HG03159 (cell line): ENCODE measurements at regions not wholly inside any gene's neighbourhood (a gene's known extent, or its start where the extent isn't known, plus 50 kb on each side); places are given as distances from the start of the nearest gene placed in this dataset.

Experiments used
- ATAC-seq: cut with Tn5 transposase; IDR thresholded peaks from one replicate; pipeline ENCODE4 v1.9.1; 2021; ENCODE audit warnings: mild to moderate bottlenecking, moderate library complexity; ENCODE audit not compliant: unreplicated experiment

DNA sequence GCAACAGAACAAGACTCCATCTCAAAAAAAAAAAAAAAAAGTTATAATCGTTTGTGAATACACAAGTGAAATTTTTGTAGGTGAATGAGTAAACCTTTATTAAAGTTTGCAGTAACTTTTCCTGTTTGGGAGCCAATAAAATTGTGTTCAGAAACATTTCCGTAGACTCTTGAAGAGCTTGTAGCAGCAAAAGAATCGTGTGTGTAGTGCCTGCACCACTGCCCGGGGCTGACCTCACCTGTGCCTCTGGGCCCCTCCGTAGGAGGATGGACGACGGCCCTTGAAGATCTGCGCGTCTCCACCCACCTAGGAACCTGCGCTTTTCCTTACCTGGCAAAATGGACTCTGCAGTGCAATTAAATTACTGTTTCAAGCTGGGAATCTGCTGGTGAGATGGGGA, 366.0 kb downstream of the THBS2 start:
- ATAC-seq: no peak

GRCh38 chr6:168886964-168887363, 366.7 kb downstream of the THBS2 start:
- no peak for ATAC-seq

DNA sequence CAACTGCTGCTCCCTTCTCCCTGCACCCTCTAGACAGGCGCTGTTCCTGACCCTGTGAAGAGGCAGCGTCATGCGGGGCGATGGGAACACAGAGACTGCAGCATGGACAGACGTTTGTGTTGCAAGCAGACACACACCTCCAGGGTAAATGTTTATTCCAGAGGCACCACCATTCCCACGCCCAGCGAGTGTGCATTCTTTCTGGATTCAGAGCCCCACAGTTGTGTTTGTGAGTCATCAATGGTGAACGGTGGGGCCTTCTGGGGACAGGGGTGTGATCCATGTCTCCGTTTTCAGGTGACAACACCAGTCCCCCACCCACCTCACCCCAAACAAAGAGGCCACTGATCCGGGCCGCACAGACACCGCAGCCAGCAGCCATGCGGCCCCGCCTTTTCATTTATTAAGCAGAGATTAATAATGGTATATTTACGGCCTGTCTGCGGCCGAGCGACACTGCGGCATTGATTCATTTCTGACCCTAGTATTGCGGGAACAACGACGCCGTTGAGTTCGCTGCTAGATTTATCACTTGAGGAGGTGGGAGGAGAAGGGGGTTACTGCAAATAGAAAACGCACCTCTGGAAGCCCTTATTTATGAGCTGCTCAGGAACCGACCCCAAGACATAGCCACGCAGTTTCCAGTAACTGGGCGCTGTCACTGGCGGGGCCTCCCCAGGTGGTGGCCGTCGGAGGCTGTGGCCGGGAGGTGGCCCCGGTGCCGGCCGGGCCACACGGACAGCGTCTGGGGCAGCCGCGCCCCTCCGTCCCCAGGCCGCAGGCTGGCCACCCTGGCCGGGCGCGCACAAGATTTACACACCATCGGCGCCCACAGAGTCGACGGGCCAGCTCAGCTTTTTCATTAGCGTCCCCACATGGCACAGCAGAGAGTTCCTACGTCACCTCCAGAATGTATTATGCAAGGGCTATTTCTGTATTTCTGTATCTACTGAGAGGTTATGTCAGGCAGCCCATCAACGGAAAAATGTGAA, 367.6 kb downstream of the THBS2 start:
- no peak for ATAC-seq

- ATAC-seq: no peak
Observed at GRCh38 chr6:168885196-168885595, 368.4 kb downstream of the THBS2 start.

- no peak for ATAC-seq
Observed at GRCh38 chr6:168884646-168885086, 369.0 kb downstream of the THBS2 start.

DNA sequence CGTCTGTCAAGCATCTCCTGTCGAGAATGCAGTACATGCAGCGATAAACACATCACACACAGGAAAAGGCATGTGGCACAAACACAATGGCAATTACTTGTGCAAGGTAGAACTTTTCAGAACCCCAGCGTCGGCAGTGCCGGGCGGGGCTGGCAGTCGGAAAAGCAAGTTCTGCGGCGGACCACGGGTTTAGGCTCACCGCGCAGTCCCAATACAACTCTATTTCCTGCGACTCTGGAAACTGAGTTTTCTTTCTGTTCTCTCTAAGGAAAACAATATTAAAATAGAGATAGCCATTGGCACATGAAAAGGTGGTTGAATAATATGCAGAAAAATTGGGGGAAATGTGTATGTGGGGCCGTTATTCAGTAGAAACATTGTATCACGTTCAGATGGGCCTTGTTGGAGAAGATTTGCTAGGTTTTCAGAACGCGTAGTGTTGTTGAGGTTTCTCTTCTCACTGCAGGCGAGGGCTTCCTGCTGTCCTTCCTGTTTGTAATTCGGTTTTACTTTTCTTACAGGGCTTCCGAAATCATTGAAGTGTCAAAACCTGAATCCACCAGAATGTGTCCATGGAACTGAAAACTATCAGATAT, 369.5 kb downstream of the THBS2 start:
- ATAC-seq: no peak

DNA sequence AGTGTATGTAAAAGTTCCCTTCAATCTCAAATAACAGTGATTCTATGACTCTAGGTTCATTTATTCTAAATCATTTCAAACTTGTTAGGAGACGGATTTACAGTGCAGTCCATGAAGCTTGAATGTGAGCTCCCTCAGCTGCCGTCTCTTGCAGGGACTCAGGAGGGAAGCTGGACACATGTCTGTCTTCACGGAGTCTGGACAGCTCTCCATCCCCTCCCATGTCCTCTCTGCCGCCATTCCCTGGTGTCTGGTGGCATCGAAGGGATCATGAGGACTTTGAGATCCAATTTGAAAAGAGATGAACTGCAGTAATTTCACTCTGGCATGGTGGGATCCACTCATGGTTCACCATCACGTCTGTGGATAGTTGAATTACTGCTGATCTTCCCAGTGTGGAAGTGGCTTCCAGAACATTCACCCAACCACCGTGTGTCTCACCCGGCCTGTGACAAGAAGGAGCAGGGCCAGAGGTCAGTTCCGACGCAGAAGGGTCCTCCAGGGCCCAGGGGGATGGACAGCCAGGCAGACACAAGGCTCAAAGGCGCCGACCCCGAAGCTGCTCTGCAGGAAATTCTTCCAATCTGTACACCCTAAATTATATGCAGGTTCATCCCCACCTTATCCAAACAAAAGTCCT, 370.1 kb downstream of the THBS2 start:
- ATAC-seq: no peak

GRCh38 chr6:168880271-168880670, 373.4 kb downstream of the THBS2 start:
- no peak for ATAC-seq

DNA sequence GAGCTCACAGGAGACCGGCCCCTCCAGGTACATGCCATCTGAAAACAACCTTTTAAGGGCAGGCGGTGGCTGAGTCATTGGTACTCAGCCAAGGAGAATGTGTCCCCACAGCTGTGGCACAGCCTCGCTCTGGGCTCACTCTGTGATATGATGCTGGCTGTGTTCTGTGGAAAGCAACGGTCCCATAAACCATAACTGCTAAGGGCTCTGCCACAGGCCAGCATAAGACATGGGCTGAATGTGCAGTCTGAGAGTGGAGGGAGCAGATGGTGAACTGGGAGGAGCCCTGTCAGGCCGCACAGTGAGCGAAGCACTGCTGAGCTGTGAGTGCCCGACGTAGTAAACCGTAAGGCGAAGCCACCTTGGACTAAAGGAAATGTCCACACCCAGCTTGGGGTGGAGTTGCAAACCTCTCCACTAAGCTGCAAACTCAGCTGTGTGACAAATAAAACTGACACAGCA, 375.8 kb downstream of the THBS2 start:
- ATAC-seq: no peak

GRCh38 chr6:168876956-168877355, 376.7 kb downstream of the THBS2 start:
- no peak for ATAC-seq

DNA sequence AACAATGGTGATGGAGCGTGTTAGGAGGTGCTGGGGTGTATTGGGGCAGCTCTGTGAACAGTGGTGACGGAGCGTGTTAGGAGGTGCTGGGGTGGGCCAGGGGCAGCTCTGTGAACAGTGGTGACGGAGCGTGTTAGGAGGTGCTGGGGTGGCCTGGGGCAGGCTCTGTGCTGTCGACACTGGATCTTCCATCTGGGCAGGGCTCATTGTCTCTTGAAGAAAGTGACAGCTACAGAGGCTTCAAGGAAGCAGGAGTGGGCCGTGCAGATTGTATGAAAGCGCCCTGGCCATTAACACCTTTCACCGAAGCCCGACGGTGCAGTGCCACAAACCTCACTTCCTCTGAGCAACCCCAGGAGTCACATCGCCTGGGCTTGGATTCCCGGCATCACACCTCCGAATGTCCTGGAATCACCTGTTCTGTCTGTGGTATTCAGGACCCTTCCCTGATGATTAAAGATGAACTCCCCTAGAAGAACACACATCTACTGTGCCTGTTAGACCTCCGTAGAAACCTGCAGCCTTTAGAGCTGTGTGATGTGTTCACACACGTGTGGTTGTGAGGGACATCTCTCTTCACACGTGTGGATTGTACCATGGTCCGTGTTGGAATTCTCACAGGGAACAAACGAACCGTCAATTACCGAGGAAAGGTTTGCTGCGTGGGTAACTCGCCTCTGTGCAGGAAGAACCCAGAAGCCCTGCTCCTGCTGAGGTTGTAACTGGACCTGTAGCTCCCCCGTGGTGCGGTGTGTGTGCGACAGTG, 377.7 kb downstream of the THBS2 start:
- no peak for ATAC-seq

DNA sequence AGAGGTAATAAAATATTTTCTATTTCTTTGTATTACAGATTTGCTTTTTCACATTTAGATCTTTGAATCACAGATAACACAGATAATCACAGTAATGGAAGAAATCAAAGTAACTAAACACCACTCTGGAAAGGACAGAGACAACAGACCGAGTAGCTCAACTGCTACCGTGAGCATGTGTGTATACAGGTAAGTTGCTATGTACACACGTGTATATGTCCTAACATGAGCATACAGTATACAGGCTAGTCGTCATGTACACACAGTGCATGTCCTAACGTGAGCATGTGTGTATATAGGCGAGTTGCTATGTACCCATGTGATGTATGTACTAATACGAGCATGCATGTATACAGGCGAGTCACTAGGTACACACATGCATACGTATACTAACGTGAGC, 379.0 kb downstream of the THBS2 start:
- ATAC-seq: no peak

DNA sequence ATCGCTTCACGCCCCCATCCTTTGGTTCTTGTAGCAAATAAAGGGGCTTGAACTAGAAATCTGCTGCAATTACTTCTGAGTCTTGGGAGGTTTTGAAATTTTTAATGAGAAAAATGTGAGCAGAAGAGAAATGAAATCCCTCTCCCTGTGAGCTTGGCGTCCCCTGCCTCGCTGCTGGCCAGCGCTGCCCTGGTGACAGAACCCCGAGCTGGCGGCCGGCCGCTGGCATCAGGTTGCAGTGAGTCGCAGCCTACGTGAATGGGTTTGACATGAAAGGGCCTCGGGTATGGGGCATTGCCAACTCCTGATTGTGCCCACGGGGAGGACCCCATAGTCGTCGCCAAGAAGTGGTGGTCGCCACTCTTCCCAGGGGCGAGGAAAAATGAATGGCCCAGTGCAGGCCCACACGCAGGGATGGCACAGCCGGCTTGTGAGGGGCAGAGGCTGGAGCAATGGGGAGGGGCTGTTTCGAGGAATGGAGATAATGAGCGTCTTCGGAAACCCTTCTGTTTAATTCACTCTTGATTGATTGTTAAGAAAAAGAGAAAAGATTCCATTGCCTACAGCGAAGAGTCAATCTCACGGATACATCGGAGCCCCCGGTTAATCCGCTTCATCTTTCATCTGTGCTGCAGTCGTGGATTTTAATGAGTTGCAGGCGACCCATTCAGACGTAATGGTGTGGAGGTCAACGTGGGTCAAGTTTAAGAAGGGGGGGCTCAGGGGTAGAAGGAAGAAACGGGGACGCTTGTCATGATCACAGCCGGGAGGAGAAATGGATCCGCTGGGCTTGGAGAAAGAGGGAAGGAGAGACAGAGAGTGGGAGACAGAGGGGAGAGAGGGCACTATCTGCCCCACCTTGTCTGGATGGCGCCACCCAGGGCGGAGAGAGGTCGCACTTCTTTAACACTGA, 380.1 kb downstream of the THBS2 start:
- ATAC-seq: no peak

- no peak for ATAC-seq
Observed at GRCh38 chr6:168871642-168872315, 381.9 kb downstream of the THBS2 start.

- ATAC-seq: no peak
Observed at GRCh38 chr6:168870982-168871381, 382.7 kb downstream of the THBS2 start.

DNA sequence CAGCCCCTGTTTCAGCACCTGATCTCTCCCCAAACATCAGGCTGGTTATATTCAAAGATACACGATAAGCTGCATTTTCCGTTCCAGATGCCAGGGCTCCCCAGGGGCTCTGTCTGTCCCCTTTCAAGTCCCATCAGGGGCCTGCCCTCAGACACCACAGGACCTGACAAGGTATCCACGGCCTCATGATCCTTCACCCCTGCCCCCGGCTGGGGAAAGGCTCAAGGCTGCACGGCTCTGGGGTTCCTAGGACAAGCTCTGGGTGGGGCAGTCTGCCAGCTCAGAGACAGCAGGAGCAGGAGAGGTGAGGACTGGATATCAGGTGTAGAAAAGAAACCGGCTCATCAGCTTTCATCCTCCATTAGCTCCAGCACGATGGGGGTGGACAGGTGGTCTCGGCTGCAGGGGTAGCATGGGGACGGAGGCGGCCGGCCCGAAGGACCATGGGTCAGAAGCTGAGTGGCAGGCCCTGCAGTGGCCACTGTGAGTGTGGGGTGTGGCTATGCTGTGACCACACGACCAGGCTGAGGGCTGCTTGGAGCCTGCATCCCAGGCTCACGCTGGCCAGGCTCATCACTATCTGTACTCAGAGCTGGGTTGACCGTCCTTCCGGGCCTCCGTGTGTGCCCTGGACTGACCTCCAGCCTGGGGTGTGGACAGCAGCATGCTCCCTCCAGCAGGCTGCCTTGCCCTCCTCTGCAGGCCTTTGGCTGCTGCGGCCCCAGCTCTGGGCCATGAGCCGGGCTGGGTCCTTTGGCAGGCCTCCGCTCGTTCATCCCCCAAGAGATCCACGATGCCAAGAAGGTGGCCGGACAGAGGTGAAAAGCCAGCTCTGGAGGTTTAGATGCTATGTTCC, 386.2 kb downstream of the THBS2 start:
- no peak for ATAC-seq

DNA sequence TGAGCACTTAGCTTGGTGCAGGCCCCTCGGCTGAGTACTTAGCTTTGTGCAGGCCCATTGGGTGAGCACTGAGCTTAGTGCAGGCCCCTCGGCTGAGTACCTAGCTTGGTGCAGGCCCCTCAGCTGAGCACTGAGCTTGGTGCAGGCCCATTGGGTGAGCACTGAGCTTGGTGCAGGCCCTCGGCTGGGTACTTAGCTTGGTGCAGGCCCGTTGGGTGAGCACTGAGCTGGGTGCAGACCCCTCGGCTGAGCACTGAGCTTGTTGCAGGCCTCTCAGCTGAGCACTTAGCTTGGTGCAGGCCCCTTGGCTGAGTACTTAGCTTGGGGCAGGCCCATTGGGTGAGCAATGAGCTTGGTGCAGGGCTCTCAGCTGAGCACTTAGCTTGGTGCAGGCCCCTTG, 387.1 kb downstream of the THBS2 start:
- no peak for ATAC-seq

DNA sequence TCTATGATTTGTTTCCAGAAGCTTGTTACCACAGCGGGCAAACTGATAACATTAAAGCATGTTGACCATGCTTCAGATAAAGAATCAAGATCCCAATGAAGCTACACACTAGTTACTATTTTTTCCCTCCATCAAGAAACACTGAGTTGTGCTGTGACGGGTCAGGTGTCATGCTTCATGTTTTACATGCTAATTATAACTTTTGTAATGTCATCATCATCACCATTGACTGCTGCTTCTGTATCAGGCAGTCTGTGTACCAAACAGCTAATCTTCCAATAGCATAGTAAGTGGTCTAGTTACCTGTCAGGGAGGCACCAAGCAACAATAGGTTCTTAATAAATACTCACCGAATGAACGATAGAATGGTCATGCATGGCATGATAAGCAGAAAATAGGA, 388.1 kb downstream of the THBS2 start:
- ATAC-seq: no peak
